Activated CD4-positive, alpha-beta T cell treated with anti-CD3 and anti-CD28 coated beads, Interleukin-2, amount 50 U/mL, for 24 hours (primary cell): ENCODE measurements at regions not wholly inside any gene's neighbourhood (a gene's known extent, or its start where the extent isn't known, plus 50 kb on each side); places are given as distances from the start of the nearest gene placed in this dataset.
"Not testable (repeated sequence)": the region's sequence is repeated elsewhere in the genome, so short reads cannot be mapped to it uniquely, and the experiment has no call there.

Experiments
- DNase-seq, 2 donors: peaks; one replicate each; pipeline ENCODE4 v3.0.0-alpha.2; 2020; ENCODE audit warnings: low read depth in 1 of 2, low spot score in 1 of 2

GRCh38 chr12:88854260-88854659 lies 274.0 kb upstream of the KITLG start:
- no peak for DNase-seq

GRCh38 chr12:88847246-88847645 lies 267.0 kb upstream of the KITLG start:
- DNase-seq = not testable (repeated sequence)

- no peak for DNase-seq
Observed at GRCh38 chr12:88844426-88844825, 264.2 kb upstream of the KITLG start.

- no peak for DNase-seq
Observed at GRCh38 chr12:88842314-88842713, 262.0 kb upstream of the KITLG start.

GRCh38 chr12:88839486-88839885 lies 259.2 kb upstream of the KITLG start:
- no peak for DNase-seq

- no peak for DNase-seq
Observed at GRCh38 chr12:88836156-88836555, 255.9 kb upstream of the KITLG start.

- DNase-seq = no peak
Observed at GRCh38 chr12:88834226-88834625, 254.0 kb upstream of the KITLG start.

- no peak for DNase-seq
Observed at GRCh38 chr12:88833641-88834116, 253.4 kb upstream of the KITLG start.

GRCh38 chr12:88828537-88828936 lies 248.3 kb upstream of the KITLG start:
- DNase-seq = not testable (repeated sequence)

GRCh38 chr12:88820012-88820411 lies 239.7 kb upstream of the KITLG start:
- DNase-seq = no peak

GRCh38 chr12:88816201-88816600 lies 235.9 kb upstream of the KITLG start:
- DNase-seq = no peak

- no peak for DNase-seq
Observed at GRCh38 chr12:88814779-88815178, 234.5 kb upstream of the KITLG start.

GRCh38 chr12:88812610-88813009 lies 232.3 kb upstream of the KITLG start:
- no peak for DNase-seq

- DNase-seq = no peak
Observed at GRCh38 chr12:88810806-88811205, 230.5 kb upstream of the KITLG start.

GRCh38 chr12:88809841-88810240 lies 229.6 kb upstream of the KITLG start:
- not testable (repeated sequence) for DNase-seq

- DNase-seq = no peak
Observed at GRCh38 chr12:88805692-88806091, 225.4 kb upstream of the KITLG start.

GRCh38 chr12:88805286-88805685 lies 225.0 kb upstream of the KITLG start:
- DNase-seq = no peak

- no peak for DNase-seq
Observed at GRCh38 chr12:88802096-88802706, 221.9 kb upstream of the KITLG start.

GRCh38 chr12:88801227-88802095 lies 221.2 kb upstream of the KITLG start:
- DNase-seq = no peak

- no peak for DNase-seq
Observed at GRCh38 chr12:88793096-88793495, 212.8 kb upstream of the KITLG start.

- DNase-seq = no peak
Observed at GRCh38 chr12:88790231-88790630, 210.0 kb upstream of the KITLG start.

- DNase-seq = no peak
Observed at GRCh38 chr12:88784166-88784565, 203.9 kb upstream of the KITLG start.
